SK-N-MC (cell line): ENCODE measurements at regions not wholly inside any gene's neighbourhood (a gene's known extent, or its start where the extent isn't known, plus 50 kb on each side); places are given as distances from the start of the nearest gene placed in this dataset.

Experiments used
- EZH2 ChIP-seq: fragments of 200-600 bp; sonication (generic); IDR thresholded peaks from one replicate; pipeline ENCODE4 v1.6.1; 2017; ENCODE audit warnings: antibody characterized with exemption
- FOXP2 ChIP-seq: optimal IDR thresholded peaks from 2 replicates; pipeline ENCODE3; 2011; ENCODE audit warnings: mild to moderate bottlenecking, moderate library complexity; ENCODE audit not compliant: insufficient read depth; ENCODE audit errors: extremely low read length, control extremely low read depth
- POLR2AphosphoS5 ChIP-seq: IDR thresholded peaks from 2 replicates; pipeline ENCODE4 v1.6.1; 2012; ENCODE audit warnings: mild to moderate bottlenecking, low read depth, low read length, borderline replicate concordance

GRCh38 chr14:53330441-53330840 lies 177.3 kb upstream of the DDHD1 start:
- TF ChIP-seq POLR2AphosphoS5 = no peak
- TF ChIP-seq EZH2 = no peak
- TF ChIP-seq FOXP2 = no peak
